ENCODE measurements at regions not wholly inside any gene's neighbourhood (a gene's known extent, or its start where the extent isn't known, plus 50 kb on each side); places are given as distances from the start of the nearest gene placed in this dataset.

GRCh38 chr13:106034201-106034600 is 501.3 kb downstream of the EFNB2 start:
- DNase-seq (ENCODE audit: low spot score) = no peak

DNA sequence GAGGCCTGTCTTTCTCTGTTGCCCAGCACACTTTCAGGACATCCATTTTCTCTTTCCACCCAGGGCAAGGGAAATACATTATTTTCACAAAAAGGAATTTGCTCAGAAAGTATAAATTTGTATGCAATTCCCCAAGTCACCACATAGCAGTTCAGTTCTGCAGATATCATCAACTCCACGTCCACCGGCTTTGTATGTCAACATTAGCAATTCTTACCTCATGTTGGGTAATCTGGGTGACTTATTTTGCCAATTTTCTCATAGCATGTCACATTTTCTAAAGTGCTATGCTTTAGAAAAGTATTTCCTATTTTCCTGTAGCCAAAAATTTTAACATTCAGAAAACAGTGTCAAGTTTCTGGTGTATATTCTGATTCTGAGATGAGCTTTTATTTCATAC is 501.8 kb downstream of the EFNB2 start:
- DNase-seq (ENCODE audit: low spot score) = no peak

- no peak for DNase-seq (ENCODE audit: low spot score)
These were observed 503.0 kb downstream of the EFNB2 start for GRCh38 chr13:106032441-106032840.

- no peak for DNase-seq (ENCODE audit: low spot score)
These were observed 505.7 kb downstream of the EFNB2 start for GRCh38 chr13:106029676-106030290.

- DNase-seq (ENCODE audit: low spot score) = no peak
These were observed 506.6 kb downstream of the EFNB2 start for GRCh38 chr13:106028911-106029310.

- DNase-seq (ENCODE audit: low spot score) = no peak
These were observed 523.9 kb downstream of the EFNB2 start for GRCh38 chr13:106011600-106011999.

DNA sequence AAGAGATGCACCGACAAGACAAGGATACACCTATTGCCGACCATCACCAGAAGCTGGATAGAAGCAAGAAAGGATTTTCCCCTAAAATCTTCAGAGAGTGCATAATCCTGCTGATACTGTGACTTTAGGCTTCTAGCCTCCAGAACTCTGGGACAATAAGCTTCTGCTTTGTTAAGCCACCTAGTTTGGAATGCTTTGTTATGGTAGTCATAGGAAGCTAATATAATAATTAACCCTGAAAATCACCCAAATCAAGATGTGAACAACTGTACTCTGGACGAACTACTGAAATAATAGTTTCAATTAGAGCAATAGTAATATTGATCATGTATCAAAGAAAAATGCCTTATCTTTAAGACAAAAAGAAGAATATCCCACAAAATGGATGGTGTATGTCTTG is 524.6 kb downstream of the EFNB2 start:
- no peak for DNase-seq (ENCODE audit: low spot score)

DNA sequence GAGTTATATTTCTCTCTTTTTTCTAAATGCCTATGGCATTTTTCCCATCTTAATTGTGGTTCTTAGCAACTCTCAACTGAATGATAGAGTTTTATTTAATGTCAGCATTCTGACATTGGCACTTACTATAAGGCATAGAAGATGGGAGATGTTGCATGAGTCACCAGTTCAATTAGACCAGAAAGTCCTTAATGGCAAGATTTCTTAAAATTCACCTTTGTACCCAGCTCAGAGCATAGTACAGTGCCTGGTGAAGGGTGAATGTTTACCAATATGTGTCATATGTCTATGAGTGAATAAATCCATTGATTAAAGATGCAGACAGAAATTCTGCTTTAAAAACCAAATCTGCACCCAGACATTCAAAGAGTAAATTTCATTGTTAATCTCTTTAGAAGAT is 526.9 kb downstream of the EFNB2 start:
- no peak for DNase-seq (ENCODE audit: low spot score)

DNA sequence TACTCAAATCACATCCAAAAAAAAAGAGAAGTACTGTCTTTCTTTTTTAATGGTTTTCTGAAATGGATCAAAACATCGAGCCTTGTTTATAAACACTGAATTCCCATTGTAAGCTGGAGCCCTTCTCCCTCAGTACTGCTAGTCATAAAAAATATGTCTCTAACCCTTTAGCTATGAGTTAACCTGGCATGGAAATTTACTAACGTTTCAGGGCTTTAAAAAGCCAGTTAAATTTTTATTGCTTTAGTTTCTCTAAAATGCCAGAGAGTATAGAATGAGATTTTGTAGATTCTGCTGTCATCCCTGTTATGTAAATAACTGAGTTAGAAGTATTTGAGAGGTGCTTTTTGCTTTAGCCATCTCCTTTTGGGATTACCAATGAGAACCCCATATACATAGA is 528.3 kb downstream of the EFNB2 start:
- DNase-seq (ENCODE audit: low spot score) = no peak

DNA sequence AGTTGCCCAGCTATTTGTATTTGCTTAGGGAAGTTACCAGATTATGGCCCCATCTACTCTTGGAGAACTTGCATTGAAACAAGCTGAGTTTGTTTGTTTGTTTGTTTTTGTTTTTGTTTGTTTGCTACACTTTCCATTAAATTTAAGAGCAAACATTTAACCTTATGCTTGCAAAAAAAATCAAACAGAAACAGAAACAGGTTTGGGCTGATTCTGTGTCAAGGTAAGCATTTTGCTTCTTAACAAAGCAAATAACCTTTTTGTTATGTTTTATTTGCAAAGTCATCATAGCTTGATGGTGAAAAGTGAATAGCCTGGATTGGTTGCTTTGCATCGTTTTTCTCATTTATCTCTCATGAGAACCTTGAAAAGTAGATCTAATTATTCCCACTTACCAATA is 531.8 kb downstream of the EFNB2 start:
- no peak for DNase-seq (ENCODE audit: low spot score)

GRCh38 chr13:106001443-106001842 is 534.0 kb downstream of the EFNB2 start:
- DNase-seq (ENCODE audit: low spot score) = no peak

- peak; percentile 34 for DNase-seq (ENCODE audit: low spot score)
These were observed 537.6 kb downstream of the EFNB2 start for GRCh38 chr13:105997581-105998550.

- no peak for DNase-seq (ENCODE audit: low spot score)
These were observed 539.0 kb downstream of the EFNB2 start for GRCh38 chr13:105996391-105997025.

DNA sequence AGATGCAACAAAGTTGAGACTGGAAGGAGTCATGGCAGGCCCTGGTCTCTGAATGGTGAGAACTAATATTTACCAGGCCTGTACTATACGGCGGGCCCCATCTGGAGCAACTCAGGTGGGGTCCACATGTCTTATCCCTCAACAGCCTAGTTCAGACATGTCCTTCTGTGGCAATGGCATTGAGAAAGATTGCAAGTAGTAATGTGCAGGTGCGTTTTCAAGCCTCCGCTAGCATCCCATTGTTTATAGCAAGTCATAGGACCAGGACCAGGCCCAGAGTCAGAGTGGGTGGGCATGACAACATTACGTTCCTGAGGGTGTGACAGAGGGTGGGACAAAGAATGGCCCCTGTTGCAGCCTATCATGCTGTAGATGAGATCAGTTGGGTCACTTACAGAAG is 541.1 kb downstream of the EFNB2 start:
- no peak for DNase-seq (ENCODE audit: low spot score)

- peak; percentile 74 for DNase-seq (ENCODE audit: low spot score)
These were observed 543.7 kb downstream of the EFNB2 start for GRCh38 chr13:105991622-105992277.

DNA sequence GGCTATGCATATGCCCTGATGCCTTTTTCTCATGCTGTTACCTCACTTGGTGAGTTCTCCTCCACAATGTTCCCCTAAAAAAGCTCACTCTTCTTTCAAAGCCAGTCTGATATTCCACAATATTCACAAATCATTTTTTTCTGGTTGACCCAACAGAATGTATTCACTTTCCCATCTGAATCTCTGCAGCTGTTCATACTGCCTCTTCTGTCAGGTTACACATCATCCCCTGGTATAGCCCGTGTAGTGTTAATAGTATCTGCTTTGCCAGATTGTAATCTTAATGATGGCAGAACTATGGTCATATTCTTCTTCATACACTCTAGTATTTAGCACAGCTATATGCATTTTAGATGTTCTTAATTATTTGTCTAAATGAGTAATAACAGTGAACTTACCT is 544.3 kb downstream of the EFNB2 start:
- DNase-seq (ENCODE audit: low spot score) = no peak

- no peak for DNase-seq (ENCODE audit: low spot score)
These were observed 545.1 kb downstream of the EFNB2 start for GRCh38 chr13:105990256-105990958.

- DNase-seq (ENCODE audit: low spot score) = no peak
These were observed 550.8 kb downstream of the EFNB2 start for GRCh38 chr13:105984646-105985045.

GRCh38 chr13:105984236-105984635 is 551.2 kb downstream of the EFNB2 start:
- DNase-seq (ENCODE audit: low spot score) = no peak

- DNase-seq (ENCODE audit: low spot score) = no peak
These were observed 553.1 kb downstream of the EFNB2 start for GRCh38 chr13:105982219-105982930.
